HG03378 (cell line): ENCODE measurements at regions not wholly inside any gene's neighbourhood (a gene's known extent, or its start where the extent isn't known, plus 50 kb on each side); places are given as distances from the start of the nearest gene placed in this dataset.

Experiments used
- ATAC-seq: cut with Tn5 transposase; IDR thresholded peaks from one replicate; pipeline ENCODE4 v1.9.1; 2021; ENCODE audit warnings: mild to moderate bottlenecking, moderate library complexity; ENCODE audit not compliant: unreplicated experiment

GRCh38 chr10:131806646-131807317 lies 94.0 kb upstream of the PPP2R2D start:
- ATAC-seq: no peak

- ATAC-seq: no peak
These were observed 92.4 kb upstream of the PPP2R2D start for GRCh38 chr10:131808370-131808930.

- ATAC-seq: no peak
These were observed 90.6 kb upstream of the PPP2R2D start for GRCh38 chr10:131810036-131810804.

- ATAC-seq: no peak
These were observed 89.8 kb upstream of the PPP2R2D start for GRCh38 chr10:131810805-131811629.

GRCh38 chr10:131811630-131812403 lies 89.0 kb upstream of the PPP2R2D start:
- ATAC-seq: no peak

GRCh38 chr10:131812736-131813604 lies 87.8 kb upstream of the PPP2R2D start:
- no peak for ATAC-seq

- no peak for ATAC-seq
These were observed 86.1 kb upstream of the PPP2R2D start for GRCh38 chr10:131814567-131815265.

GRCh38 chr10:131815266-131816156 lies 85.3 kb upstream of the PPP2R2D start:
- ATAC-seq: no peak

- no peak for ATAC-seq
These were observed 84.5 kb upstream of the PPP2R2D start for GRCh38 chr10:131816157-131816775.

GRCh38 chr10:131816941-131817700 lies 83.7 kb upstream of the PPP2R2D start:
- no peak for ATAC-seq

- no peak for ATAC-seq
These were observed 82.8 kb upstream of the PPP2R2D start for GRCh38 chr10:131817866-131818509.

GRCh38 chr10:131818510-131819234 lies 82.1 kb upstream of the PPP2R2D start:
- ATAC-seq: no peak

GRCh38 chr10:131819241-131820072 lies 81.4 kb upstream of the PPP2R2D start:
- no peak for ATAC-seq

- ATAC-seq: no peak
These were observed 80.2 kb upstream of the PPP2R2D start for GRCh38 chr10:131820626-131821025.
